HG03066 (cell line): ENCODE measurements at regions not wholly inside any gene's neighbourhood (a gene's known extent, or its start where the extent isn't known, plus 50 kb on each side); places are given as distances from the start of the nearest gene placed in this dataset.
"Not testable (repeated sequence)": the region's sequence is repeated elsewhere in the genome, so short reads cannot be mapped to it uniquely, and the experiment has no call there.

ENCODE experiments used
- ATAC-seq: cut with Tn5 transposase; IDR thresholded peaks from one replicate; pipeline ENCODE4 v1.9.1; 2021; ENCODE audit warnings: low read depth; ENCODE audit not compliant: unreplicated experiment

DNA sequence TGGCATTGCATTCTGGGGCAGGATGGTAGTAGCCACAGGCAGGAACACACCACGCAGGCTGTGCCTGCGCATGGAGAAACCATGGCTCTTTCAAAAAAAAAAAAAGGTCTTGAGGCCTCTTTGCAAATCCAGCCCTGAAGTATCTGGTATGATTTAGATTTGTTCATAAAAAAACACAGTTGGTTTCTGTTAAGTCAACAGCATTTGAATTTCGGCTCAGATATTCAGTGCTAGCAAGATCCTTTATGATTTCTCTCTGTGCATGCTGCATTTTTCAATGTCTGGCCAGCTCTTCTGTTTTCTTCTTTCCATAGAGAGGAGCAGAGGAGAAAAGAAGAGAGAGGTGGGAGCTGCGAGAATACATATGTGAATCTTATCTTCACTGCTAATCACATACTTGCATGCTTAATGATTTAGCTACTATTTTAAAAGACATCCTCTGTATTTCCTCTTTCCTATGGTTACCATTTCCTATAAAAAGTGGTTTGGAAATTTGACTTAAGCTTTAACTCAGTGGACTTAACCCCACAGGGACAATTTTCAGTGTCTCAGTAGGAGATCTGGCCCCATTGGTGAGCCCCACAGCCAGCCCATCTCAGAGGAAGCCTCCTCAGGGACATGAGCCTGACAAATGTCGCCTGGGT is 214.3 kb upstream of the APCDD1 start:
- ATAC-seq: no peak

GRCh38 chr18:10240973-10241372 is 213.5 kb upstream of the APCDD1 start:
- no peak for ATAC-seq

DNA sequence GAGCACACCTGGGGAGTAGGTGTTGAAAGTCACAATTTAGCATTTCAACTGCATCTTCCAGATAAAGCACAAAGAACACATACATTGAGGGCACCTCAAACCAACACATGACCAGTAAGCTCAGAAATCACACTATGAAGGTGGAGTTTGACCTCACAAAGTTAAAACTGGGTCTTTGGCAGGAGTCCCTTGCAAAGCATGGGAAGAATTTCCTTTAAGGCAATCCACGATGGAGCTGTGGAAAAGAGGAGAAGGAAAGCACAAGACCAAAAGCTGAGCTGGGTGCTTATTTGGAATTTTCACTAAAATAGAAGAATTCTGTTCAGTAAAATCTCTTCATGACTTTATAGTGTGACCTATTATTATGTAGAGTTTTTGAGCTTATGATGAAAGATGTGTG is 212.9 kb upstream of the APCDD1 start:
- ATAC-seq: no peak

DNA sequence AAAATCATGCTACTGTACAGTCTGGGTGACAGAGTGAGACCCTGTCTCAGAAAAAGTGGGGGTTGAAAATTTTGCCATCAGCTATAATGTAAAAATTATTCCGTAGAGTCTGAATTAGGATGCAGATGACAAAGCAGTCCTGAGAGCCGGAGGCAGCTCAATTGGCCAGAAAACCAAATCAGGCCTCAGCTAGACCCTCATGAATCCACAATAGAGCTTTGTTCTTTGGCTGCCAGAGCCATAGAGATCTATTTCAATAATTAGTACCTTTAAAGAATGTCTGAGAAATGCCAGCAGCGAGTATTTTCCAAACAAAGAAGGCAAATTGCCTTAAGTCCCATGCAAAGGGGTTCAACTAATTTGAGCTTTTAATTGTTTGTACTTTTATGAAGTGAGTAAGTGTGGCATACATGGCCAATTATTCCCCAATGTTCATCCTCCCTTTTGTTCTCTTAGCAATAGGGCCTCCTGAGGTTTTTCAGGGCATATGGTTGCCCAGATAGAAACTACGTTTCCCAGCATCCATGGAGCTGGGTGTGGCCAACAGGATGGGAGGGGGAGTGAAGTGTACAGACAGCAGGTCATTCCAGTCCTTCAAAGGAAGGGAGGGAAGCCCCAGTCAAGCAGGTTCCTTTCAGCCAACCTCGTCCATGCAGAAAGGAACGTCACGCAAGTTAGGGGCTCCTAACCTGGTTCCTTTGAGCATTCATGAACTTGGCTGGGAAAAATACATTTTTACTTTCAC is 211.3 kb upstream of the APCDD1 start:
- ATAC-seq: no peak

DNA sequence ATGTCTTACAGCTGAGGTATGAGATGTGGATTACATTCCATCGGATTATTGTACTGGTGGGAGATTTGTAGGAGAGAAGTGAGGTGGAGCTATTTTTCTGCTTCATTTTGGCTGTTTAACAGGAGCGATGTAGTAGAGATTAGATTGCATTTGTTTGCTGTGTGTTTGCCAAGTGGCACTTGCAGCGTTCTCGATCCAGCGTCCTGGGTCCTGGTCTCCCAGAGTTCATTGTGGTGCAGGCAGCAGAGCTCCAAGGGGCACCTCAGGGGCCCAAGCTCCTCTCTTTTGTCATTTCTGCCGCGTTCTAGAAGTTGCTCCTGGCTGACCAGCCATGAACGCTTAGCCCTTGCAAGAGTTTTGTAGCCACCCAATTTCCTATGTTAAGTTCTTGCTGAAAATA is 210.1 kb upstream of the APCDD1 start:
- ATAC-seq: no peak

- no peak for ATAC-seq
Observed at GRCh38 chr18:10245031-10245845, 209.2 kb upstream of the APCDD1 start.

DNA sequence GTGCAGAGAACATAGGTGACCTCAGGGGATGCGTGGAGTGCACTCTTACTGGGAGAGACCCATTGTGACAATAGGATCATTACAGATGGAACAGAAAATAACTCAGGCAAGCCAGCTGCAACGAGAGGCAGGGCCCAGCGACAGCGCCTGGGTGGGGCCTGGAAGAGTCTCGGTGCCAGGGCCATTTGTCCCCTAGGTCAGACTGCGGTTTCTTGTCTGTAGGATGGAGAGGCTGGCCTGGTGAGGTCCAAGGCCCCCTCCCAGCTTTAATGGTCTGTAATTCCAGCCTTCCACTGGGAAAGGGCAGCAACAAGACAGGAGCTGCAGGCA is 208.6 kb upstream of the APCDD1 start:
- no peak for ATAC-seq

GRCh38 chr18:10247021-10247741 is 207.3 kb upstream of the APCDD1 start:
- no peak for ATAC-seq

- no peak for ATAC-seq
Observed at GRCh38 chr18:10247742-10248082, 206.7 kb upstream of the APCDD1 start.

DNA sequence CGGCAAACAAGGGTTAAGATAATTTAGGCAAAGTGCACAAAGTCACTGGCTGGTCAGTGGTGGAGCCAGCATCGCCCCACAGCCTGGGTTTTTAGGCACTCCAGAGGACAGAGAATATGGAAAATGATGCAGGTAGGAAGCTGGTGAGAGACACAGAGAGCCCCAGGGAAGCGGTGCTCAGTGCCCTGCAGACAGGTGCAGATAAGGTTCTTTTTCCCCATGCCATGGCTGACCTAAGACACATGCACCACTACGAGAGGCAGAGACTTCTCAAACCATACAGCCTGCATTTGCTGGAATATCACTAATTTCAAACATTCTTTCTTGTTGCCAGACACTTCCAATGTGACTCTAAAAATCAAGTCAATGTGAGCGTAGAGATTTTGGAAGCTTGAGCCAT is 205.7 kb upstream of the APCDD1 start:
- no peak for ATAC-seq

DNA sequence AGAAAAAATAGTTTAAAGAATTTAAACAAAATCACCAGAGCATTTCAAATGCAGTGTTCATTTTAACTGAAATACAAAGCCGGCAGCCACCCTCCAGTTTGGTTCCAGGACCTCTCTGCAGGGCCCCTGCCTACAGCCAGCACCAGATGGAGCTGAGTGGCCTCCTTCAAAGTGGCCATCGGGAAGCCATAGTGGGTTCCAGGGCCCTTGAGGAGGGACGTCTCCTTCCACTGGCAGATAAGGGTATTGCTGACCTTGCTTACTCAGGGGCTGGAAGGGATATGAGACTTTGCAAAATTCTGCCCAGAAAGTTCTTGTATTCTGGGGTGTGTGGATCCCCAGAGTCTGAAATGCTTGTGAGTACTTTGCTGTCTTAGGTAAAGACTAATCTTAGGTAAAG is 205.2 kb upstream of the APCDD1 start:
- ATAC-seq: no peak

- no peak for ATAC-seq
Observed at GRCh38 chr18:10249801-10250200, 204.6 kb upstream of the APCDD1 start.

DNA sequence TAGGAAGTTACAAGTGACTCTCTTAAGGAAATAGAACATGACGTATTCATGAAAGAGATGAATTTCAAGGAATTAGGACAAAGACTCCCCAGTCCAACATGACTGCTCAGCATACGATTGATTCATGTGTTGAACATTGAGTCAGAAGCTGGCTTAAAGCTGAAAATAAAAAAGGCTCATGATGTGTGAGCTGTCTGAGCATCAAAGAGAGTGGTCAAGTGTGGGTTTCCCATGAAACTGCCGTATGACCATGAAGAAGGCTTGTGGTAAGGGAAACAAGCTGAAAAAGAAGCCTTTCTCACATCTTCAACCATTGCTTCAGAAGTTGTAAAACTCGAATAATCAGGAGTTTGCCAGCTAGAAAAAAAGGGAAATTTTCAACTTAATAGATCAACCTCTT is 201.9 kb upstream of the APCDD1 start:
- ATAC-seq: no peak

GRCh38 chr18:10252952-10253705 is 201.3 kb upstream of the APCDD1 start:
- ATAC-seq: no peak

- not testable (repeated sequence) for ATAC-seq
Observed at GRCh38 chr18:10256276-10256675, 198.2 kb upstream of the APCDD1 start.

DNA sequence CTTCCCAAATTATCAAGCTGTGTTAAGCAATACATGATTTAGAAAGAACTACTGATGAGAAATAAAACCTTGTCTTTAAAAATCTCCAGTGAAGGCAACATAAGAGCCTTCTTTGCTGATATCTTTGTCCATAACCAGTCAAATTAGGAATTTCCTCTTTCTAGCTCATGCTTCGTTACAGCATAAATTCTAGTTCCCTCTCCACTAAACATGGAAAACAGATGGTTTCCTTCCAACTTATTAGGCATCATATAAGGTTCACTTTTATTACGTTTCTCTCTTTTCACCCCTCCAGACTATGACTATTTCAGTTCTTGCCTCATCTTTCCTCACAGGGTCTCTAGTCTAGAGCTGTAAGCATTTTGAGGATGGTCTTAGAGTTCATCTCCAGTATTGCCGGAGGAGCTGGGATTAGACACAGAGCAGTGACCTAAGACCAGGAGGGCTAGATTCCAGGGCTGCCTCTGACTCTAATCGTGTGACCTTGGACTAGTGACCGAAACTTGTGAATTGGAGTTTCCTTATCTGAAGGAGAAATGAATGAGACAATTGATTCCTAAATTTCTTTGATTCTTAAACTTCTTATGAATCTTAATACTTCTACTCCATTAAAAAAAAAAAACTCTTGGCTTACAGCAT is 195.5 kb upstream of the APCDD1 start:
- ATAC-seq: no peak

DNA sequence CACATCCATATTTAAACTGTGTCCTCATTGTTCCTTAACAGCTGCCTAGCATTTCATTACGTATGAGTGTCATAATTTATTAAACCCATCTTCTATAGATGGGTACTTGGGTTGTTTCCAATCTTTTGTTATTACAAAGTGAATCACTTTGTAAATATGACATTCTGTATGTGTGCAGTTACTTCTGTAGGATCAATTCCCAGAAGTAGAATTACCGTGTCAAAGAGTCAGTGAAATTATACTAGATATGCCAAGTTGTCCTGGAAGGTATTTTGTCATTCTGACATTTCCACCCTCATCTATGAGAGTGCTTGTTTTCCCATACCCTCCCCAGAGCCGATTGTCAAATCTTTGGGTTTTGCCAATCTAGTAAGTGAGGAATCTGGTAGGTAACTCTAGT is 194.5 kb upstream of the APCDD1 start:
- ATAC-seq: no peak

DNA sequence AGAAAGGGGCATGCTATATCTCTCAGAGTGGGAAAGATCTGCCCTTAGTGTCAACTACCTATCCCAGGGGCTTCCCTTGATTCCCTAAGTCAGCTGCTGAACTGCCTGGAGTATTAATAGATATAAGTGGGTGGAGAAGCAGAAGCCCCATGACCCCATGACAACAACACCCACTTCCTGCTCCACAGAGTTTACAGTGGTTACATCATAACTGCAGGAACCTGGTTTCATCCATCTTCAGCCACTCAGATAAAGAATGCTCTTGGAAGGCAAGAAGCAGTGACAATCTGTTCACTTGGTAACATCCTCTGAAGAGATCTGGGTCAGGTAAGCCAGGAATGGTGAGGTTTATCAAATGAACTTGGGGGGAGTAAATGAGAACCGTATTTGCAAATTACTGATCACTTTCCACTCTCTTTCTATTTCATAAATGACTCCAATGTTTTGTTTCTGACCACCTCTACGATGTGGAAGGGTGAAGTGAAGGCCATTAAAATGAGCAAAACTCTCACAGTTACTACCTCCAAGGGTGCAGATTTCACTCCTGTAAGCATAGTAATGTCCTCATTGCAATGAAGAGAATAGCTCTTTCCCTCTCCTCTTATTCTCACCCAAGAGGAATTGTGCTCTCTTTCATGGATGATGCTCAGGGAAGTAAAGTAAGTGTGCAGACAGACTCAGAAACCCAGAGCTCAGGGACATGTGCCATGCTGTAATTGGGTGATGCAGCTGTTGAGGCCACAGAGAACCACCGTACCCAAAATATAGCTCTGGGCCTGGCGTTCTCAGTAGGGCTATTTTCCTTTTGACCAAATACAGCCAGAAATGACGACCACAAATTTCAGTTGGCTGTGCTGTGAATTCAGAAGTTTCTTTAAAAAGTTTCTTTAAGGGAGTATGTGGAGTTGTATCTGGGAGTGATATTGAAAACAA is 192.8 kb upstream of the APCDD1 start:
- no peak for ATAC-seq

DNA sequence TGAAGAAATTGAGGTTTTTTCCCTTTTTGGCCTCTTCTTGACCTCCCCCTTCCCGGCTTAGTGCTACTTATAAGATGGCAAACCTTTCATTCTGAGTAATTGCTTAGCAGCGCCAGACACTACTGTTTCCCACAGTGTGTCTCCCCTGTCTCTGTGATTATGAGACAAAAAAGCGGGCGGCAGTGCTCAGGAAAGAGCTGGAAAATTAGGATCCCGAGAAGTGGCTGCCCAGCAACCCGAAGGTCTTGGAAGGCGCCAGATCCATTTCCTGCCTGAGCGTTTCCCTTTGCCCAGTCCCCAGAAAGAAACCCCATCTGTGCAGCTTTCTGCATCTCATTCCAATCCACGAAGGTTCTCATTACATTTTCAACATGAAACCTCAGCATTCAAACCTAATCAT is 191.9 kb upstream of the APCDD1 start:
- ATAC-seq: no peak
